GM12878 (cell line): ENCODE measurements at regions not wholly inside any gene's neighbourhood (a gene's known extent, or its start where the extent isn't known, plus 50 kb on each side); places are given as distances from the start of the nearest gene placed in this dataset.

Source experiments
- BHLHE40 ChIP-seq, 2 experiments: fragments of 450-650 bp in 1 of 2; IDR thresholded peaks; 2 replicates each; pipeline ENCODE4 v1.6.1; 2011 to 2017; ENCODE audit warnings: low read depth in 2 of 2, borderline replicate concordance in 1 of 2, improper control_type of control experiment in 1 of 2, low read length in 1 of 2, mild to moderate bottlenecking in 1 of 2
- JUND ChIP-seq: IDR thresholded peaks from 2 replicates; pipeline ENCODE4 v1.6.1; 2012; ENCODE audit warnings: low read depth, mild to moderate bottlenecking, low read length, improper control_type of control experiment, moderate library complexity
- MTA3 ChIP-seq: IDR thresholded peaks from 2 replicates; pipeline ENCODE4 v1.6.1; 2012; ENCODE audit warnings: low read length, inconsistent platforms, borderline replicate concordance
- POLR2A ChIP-seq: IDR thresholded peaks from 2 replicates; pipeline ENCODE4 v1.6.1; 2011; ENCODE audit warnings: low read depth, mild to moderate bottlenecking, low read length
- POLR2AphosphoS5 ChIP-seq: IDR thresholded peaks from 2 replicates; pipeline ENCODE4 v1.6.1; 2011; ENCODE audit warnings: mild to moderate bottlenecking, low read length, inconsistent platforms
- SPI1 ChIP-seq: IDR thresholded peaks from 2 replicates; pipeline ENCODE4 v1.6.1; 2011; ENCODE audit warnings: low read depth, mild to moderate bottlenecking, low read length, moderate library complexity, borderline replicate concordance; ENCODE audit not compliant: insufficient read depth
- TCF7 ChIP-seq: IDR thresholded peaks from 2 replicates; pipeline ENCODE4 v1.6.1; 2014; ENCODE audit warnings: antibody characterized with exemption, borderline replicate concordance
- TF ChIP-seq, protein P1 (sequence below): fragments of 150-350 bp; IDR thresholded peaks from 2 replicates; pipeline ENCODE4 v1.6.1; 2016; ENCODE audit warnings: low read depth, low read length
- TF ChIP-seq, protein P2 (sequence below), 3 experiments: IDR thresholded peaks in 2 of 3; conservative IDR thresholded peaks in 1 of 3; 2 replicates each; pipeline ENCODE4 v1.5.1; 2011; ENCODE audit warnings: low read depth in 3 of 3, low read length in 3 of 3, mild to moderate bottlenecking in 3 of 3, control low read depth in 2 of 3, moderate library complexity in 2 of 3, inconsistent platforms in 1 of 3, mixed read lengths in 1 of 3; ENCODE audit not compliant: control insufficient read depth in 2 of 3, insufficient read depth in 1 of 3; ENCODE audit errors: extremely low read depth in 1 of 3
- TF ChIP-seq, protein P3 (sequence below): fragments of 450-650 bp; IDR thresholded peaks from 2 replicates; pipeline ENCODE4 v1.6.1; 2017; ENCODE audit warnings: mild to moderate bottlenecking
- TF ChIP-seq, protein P4 (sequence below): IDR thresholded peaks from 2 replicates; pipeline ENCODE4 v1.6.1; 2011; ENCODE audit warnings: low read depth, low read length, improper control_type of control experiment, borderline replicate concordance

DNA sequence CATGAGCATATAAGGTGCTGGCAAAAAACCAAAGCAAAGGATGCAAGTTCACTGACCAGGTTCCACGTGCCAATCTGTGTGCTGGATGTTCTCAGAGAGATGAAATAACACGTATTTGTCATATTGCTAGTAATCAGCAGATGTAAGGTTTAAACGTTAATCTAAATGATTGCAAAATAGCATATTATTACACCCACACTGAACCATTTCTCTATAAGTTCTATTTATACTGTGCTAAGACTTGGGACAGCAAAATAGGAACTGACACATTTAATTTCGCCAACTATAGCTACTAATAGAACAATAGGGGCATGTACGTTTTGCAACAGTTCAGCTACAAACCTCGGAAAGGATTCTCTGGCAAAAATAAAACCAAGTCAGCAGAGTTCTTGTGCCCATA, 350.3 kb upstream of the ZNF385D start:
- TF ChIP-seq, protein P1, sequence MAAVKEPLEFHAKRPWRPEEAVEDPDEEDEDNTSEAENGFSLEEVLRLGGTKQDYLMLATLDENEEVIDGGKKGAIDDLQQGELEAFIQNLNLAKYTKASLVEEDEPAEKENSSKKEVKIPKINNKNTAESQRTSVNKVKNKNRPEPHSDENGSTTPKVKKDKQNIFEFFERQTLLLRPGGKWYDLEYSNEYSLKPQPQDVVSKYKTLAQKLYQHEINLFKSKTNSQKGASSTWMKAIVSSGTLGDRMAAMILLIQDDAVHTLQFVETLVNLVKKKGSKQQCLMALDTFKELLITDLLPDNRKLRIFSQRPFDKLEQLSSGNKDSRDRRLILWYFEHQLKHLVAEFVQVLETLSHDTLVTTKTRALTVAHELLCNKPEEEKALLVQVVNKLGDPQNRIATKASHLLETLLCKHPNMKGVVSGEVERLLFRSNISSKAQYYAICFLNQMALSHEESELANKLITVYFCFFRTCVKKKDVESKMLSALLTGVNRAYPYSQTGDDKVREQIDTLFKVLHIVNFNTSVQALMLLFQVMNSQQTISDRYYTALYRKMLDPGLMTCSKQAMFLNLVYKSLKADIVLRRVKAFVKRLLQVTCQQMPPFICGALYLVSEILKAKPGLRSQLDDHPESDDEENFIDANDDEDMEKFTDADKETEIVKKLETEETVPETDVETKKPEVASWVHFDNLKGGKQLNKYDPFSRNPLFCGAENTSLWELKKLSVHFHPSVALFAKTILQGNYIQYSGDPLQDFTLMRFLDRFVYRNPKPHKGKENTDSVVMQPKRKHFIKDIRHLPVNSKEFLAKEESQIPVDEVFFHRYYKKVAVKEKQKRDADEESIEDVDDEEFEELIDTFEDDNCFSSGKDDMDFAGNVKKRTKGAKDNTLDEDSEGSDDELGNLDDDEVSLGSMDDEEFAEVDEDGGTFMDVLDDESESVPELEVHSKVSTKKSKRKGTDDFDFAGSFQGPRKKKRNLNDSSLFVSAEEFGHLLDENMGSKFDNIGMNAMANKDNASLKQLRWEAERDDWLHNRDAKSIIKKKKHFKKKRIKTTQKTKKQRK, result no peak
- TF ChIP-seq, protein P2, sequence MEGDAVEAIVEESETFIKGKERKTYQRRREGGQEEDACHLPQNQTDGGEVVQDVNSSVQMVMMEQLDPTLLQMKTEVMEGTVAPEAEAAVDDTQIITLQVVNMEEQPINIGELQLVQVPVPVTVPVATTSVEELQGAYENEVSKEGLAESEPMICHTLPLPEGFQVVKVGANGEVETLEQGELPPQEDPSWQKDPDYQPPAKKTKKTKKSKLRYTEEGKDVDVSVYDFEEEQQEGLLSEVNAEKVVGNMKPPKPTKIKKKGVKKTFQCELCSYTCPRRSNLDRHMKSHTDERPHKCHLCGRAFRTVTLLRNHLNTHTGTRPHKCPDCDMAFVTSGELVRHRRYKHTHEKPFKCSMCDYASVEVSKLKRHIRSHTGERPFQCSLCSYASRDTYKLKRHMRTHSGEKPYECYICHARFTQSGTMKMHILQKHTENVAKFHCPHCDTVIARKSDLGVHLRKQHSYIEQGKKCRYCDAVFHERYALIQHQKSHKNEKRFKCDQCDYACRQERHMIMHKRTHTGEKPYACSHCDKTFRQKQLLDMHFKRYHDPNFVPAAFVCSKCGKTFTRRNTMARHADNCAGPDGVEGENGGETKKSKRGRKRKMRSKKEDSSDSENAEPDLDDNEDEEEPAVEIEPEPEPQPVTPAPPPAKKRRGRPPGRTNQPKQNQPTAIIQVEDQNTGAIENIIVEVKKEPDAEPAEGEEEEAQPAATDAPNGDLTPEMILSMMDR (IDR thresholded peaks at IDR 0.05 in 2 of 3, conservative IDR thresholded peaks at IDR 0.05 in 1 of 3; ENCODE audit: control insufficient read depth in 2 of 3, extremely low read depth in 1 of 3, insufficient read depth in 1 of 3, low read depth in 3 of 3, low read length in 3 of 3), result no peak
- TF ChIP-seq, protein P3, sequence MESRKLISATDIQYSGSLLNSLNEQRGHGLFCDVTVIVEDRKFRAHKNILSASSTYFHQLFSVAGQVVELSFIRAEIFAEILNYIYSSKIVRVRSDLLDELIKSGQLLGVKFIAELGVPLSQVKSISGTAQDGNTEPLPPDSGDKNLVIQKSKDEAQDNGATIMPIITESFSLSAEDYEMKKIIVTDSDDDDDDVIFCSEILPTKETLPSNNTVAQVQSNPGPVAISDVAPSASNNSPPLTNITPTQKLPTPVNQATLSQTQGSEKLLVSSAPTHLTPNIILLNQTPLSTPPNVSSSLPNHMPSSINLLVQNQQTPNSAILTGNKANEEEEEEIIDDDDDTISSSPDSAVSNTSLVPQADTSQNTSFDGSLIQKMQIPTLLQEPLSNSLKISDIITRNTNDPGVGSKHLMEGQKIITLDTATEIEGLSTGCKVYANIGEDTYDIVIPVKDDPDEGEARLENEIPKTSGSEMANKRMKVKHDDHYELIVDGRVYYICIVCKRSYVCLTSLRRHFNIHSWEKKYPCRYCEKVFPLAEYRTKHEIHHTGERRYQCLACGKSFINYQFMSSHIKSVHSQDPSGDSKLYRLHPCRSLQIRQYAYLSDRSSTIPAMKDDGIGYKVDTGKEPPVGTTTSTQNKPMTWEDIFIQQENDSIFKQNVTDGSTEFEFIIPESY, result no peak
- no peak for TF ChIP-seq MTA3
- no peak for TF ChIP-seq JUND
- TF ChIP-seq, protein P4, sequence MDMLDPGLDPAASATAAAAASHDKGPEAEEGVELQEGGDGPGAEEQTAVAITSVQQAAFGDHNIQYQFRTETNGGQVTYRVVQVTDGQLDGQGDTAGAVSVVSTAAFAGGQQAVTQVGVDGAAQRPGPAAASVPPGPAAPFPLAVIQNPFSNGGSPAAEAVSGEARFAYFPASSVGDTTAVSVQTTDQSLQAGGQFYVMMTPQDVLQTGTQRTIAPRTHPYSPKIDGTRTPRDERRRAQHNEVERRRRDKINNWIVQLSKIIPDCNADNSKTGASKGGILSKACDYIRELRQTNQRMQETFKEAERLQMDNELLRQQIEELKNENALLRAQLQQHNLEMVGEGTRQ, result no peak
- TF ChIP-seq POLR2A, result no peak
- no peak for TF ChIP-seq SPI1
- no peak for TF ChIP-seq TCF7
- TF ChIP-seq BHLHE40 (IDR thresholded peaks at IDR 0.05; ENCODE audit: borderline replicate concordance in 1 of 2, low read depth in 2 of 2, low read length in 1 of 2), result no peak
- no peak for TF ChIP-seq POLR2AphosphoS5
